ENCODE measurements at regions not wholly inside any gene's neighbourhood (a gene's known extent, or its start where the extent isn't known, plus 50 kb on each side); places are given as distances from the start of the nearest gene placed in this dataset.
A peak's percentile ranks its signal among the peaks of the same experiment; 100 is the strongest.
"Not testable (repeated sequence)": the region's sequence is repeated elsewhere in the genome, so short reads cannot be mapped to it uniquely, and the experiment has no call there.

- H3K9me3 ChIP-seq, result no peaks in the 10 kb centered on the region
- DNase-seq (no peak), ATAC-seq (no peak)
- peaks cover 20% of the 10 kb centered on the region for H3K4me1 ChIP-seq
- H3K27ac ChIP-seq, result no peak overlapping the region
- TF ChIP-seq POLR2A (IDR thresholded peaks at IDR 0.05), result no peak
- no peak for TF ChIP-seq CTCF (IDR thresholded peaks at IDR 0.05)
- WGBS, 2 donors, result 81 to 100% methylated on average over 4 of the region's 4 CpGs
- H3K36me3 ChIP-seq (replicated peaks in 1 of 2; ENCODE audit: insufficient read depth in 1 of 2, low read depth in 2 of 2), result no peaks in the 10 kb centered on the region
- intact Hi-C loops (cut with DNase I), result no loop called here
- no peaks in the 10 kb centered on the region for H3K27me3 ChIP-seq
- H3K4me3 ChIP-seq, result no peak overlapping the region
Measured at GRCh38 chr20:53768329-53768728, 174.7 kb upstream of the ZNF217 start.

GRCh38 chr20:53767206-53767930 is 173.7 kb upstream of the ZNF217 start:
- H3K4me1 ChIP-seq, result peaks cover 24% of the 10 kb centered on the region
- H3K4me3 ChIP-seq, result no peak overlapping the region
- H3K36me3 ChIP-seq (replicated peaks in 1 of 2; ENCODE audit: insufficient read depth in 1 of 2, low read depth in 2 of 2), result no peaks in the 10 kb centered on the region
- no peak for ATAC-seq
- DNase-seq, result no peak
- WGBS, 2 donors, result 78 to 81% methylated on average over 6 of the region's 6 CpGs
- no peaks in the 10 kb centered on the region for H3K9me3 ChIP-seq
- TF ChIP-seq CTCF (IDR thresholded peaks at IDR 0.05) (no peak), POLR2A (IDR thresholded peaks at IDR 0.05) (no peak)
- H3K27ac ChIP-seq, result no peak overlapping the region
- intact Hi-C loops (cut with DNase I), result no loop called here
- H3K27me3 ChIP-seq, result no peaks in the 10 kb centered on the region

GRCh38 chr20:53764415-53764800 is 170.8 kb upstream of the ZNF217 start:
- peak overlapping the region; percentile 7 to 78 (median 69) for H3K27ac ChIP-seq

GRCh38 chr20:53763707-53764414 is 170.2 kb upstream of the ZNF217 start:
- H3K4me3 ChIP-seq, result no peak overlapping the region

More at GRCh38 chr20:53764415-53764800, 170.8 kb upstream of the ZNF217 start:
- Histone ChIP-seq H3K9me3 (no peaks in the 10 kb centered on the region), H3K27me3 (no peaks in the 10 kb centered on the region), H3K36me3 (replicated peaks in 1 of 2; ENCODE audit: insufficient read depth in 1 of 2, low read depth in 2 of 2) (no peaks in the 10 kb centered on the region), H3K4me3 (no peak overlapping the region), H3K4me1 (peaks cover 24% of the 10 kb centered on the region)
- intact Hi-C loops (cut with DNase I), result no loop called here
- DNase-seq (no peak), ATAC-seq (no peak)
- no peak for TF ChIP-seq POLR2A (IDR thresholded peaks at IDR 0.05)
- no peak for TF ChIP-seq CTCF (IDR thresholded peaks at IDR 0.05)
- WGBS, 2 donors, result 20 to 40% methylated on average over 2 of the region's 2 CpGs

GRCh38 chr20:53762423-53762798 is 168.8 kb upstream of the ZNF217 start:
- H3K4me3 ChIP-seq; H3K27me3 ChIP-seq; H3K27ac ChIP-seq; H3K36me3 ChIP-seq (replicated peaks in 1 of 2; ENCODE audit: insufficient read depth in 1 of 2, low read depth in 2 of 2); DNase-seq; intact Hi-C loops (cut with DNase I); H3K9me3 ChIP-seq; ATAC-seq: not testable (repeated sequence)
- peaks cover 15% of the 10 kb centered on the region for H3K4me1 ChIP-seq
- WGBS, 2 donors, result 98 to 99% methylated on average over 10 to 11 of the region's 11 CpGs

More at GRCh38 chr20:53763707-53764414, 170.2 kb upstream of the ZNF217 start:
- WGBS, 2 donors, result 7 to 16% methylated on average over 12 of the region's 12 CpGs
- Histone ChIP-seq H3K9me3 (no peaks in the 10 kb centered on the region), H3K27ac (peak overlapping the region; percentile 7 to 78 (median 69)), H3K36me3 (replicated peaks in 1 of 2; ENCODE audit: insufficient read depth in 1 of 2, low read depth in 2 of 2) (no peaks in the 10 kb centered on the region), H3K4me1 (peaks cover 19% of the 10 kb centered on the region), H3K27me3 (no peaks in the 10 kb centered on the region)
- TF ChIP-seq CTCF (IDR thresholded peaks at IDR 0.05) (peak in 1 of 7 experiments; percentile 9), POLR2A (IDR thresholded peaks at IDR 0.05) (peak in 1 of 3 donors; percentile 7)
- peak; percentile 96 for ATAC-seq
- intact Hi-C loops (cut with DNase I), result no loop called here
- DNase-seq, result peak; percentile 59 to 85 (median 77)

Data from body of pancreas (tissue), 4 donors.